Ovary (tissue), 7 donors: ENCODE measurements at regions not wholly inside any gene's neighbourhood (a gene's known extent, or its start where the extent isn't known, plus 50 kb on each side); places are given as distances from the start of the nearest gene placed in this dataset.

Experiments
- DNase-seq, 5 donors: peaks; one replicate each; pipeline ENCODE4 v3.0.0-alpha.2; 2019 to 2020
- H3K27ac ChIP-seq, 2 donors: fragments of 200-600 bp; one replicate each; pipeline versions ENCODE4 v1.5.1 to v1.8.0; 2019 to 2022
- H3K27me3 ChIP-seq: fragments of 200-600 bp; one replicate; pipeline ENCODE4 v1.8.0; 2022
- H3K36me3 ChIP-seq: fragments of 200-600 bp; sonication (generic); one replicate; pipeline ENCODE4 v1.5.1; 2019
- H3K4me1 ChIP-seq: one replicate; pipeline ENCODE4 v1.8.1; 2013; ENCODE audit warnings: mild to moderate bottlenecking, moderate library complexity; ENCODE audit not compliant: insufficient read depth
- H3K4me3 ChIP-seq: fragments of 200-600 bp; sonication (generic); one replicate; pipeline ENCODE4 v1.5.1; 2017
- H3K9me3 ChIP-seq, 2 donors: fragments of 200-600 bp in 1 of 2; sonication (generic) in 1 of 2; one replicate each; pipeline versions ENCODE4 v1.5.1 to v1.8.1; 2013 to 2019; ENCODE audit warnings: mild to moderate bottlenecking in 1 of 2, moderate library complexity in 1 of 2
- CTCF ChIP-seq, 3 donors: fragments of 450-650 bp in 2 of 3; fragments of 200-600 bp in 1 of 3; IDR thresholded peaks; one replicate each; pipeline versions ENCODE4 v1.5.1 to v1.8.0; 2016 to 2022; ENCODE audit warnings: antibody characterized with exemption in 3 of 3, mild to moderate bottlenecking in 1 of 3
- EP300 ChIP-seq: sonication (generic); formaldehyde crosslinking; IDR thresholded peaks from one replicate; pipeline ENCODE4 v1.6.1; 2017; ENCODE audit warnings: antibody characterized with exemption
- POLR2A ChIP-seq: fragments of 450-650 bp; IDR thresholded peaks from one replicate; pipeline ENCODE4 v1.6.1; 2017; ENCODE audit warnings: antibody characterized with exemption, mild to moderate bottlenecking, moderate library complexity
- WGBS, 3 donors: extraction: QIAGEN DNeasy Blood & Tissue Kit in 1 of 3; methylation state at CpG; one replicate each; pipeline versions ENCODE4 v1.1.5 to v1.1.7; 2013 to 2017; 5-methylcytosine and 5-hydroxymethylcytosine counted together
- intact Hi-C, 4 donors: fragments of 100-400 bp; cut with DNase I; formaldehyde crosslinking; loops; one replicate each; pipeline versions ENCODE4 v1.11.0 to v1.15.1; 2022 to 2023
- donor health status: DM: no; HTN: no; CAD: no; lungs with moderate emphysema.
- donor health status: DM: no; HTN: no; CAD: no.
- donor health status: Bipolar disorder and iron deficiency.
- donor health status: DM: no; HTN: no; CAD: no.
- donor health status: DM: yes; HTN: yes; CAD: no.

GRCh38 chr12:124194264-124194892, 100.5 kb upstream of the RFLNA start:
- H3K4me3 ChIP-seq: no peak overlapping the region
- TF ChIP-seq POLR2A (no peak), CTCF (IDR thresholded peaks at IDR 0.05) (no peak), EP300 (no peak)
- no peaks in the 10 kb centered on the region for H3K4me1 ChIP-seq
- intact Hi-C loops: no loop called here
- no peaks in the 10 kb centered on the region for H3K27me3 ChIP-seq
- no peak overlapping the region for H3K27ac ChIP-seq
- H3K9me3 ChIP-seq: no peaks in the 10 kb centered on the region
- WGBS, 3 donors: 86 to 89% (median 87%) methylated on average over 15 of the region's 15 CpGs
- DNase-seq: no peak
- no peaks in the 10 kb centered on the region for H3K36me3 ChIP-seq

- no peaks in the 10 kb centered on the region for H3K9me3 ChIP-seq
- TF ChIP-seq EP300: no peak
- TF ChIP-seq CTCF (IDR thresholded peaks at IDR 0.05): no peak
- no peak for TF ChIP-seq POLR2A
- DNase-seq: no peak
- no peaks in the 10 kb centered on the region for H3K4me1 ChIP-seq
- WGBS, 3 donors: 90 to 94% (median 91%) methylated on average over 18 of the region's 18 CpGs
- H3K27ac ChIP-seq: no peak overlapping the region
- intact Hi-C loops: no loop called here
- H3K27me3 ChIP-seq: no peaks in the 10 kb centered on the region
- no peak overlapping the region for H3K4me3 ChIP-seq
- no peaks in the 10 kb centered on the region for H3K36me3 ChIP-seq
Observed at GRCh38 chr12:124194893-124195566, 99.9 kb upstream of the RFLNA start.

- H3K4me3 ChIP-seq: no peak overlapping the region
- H3K9me3 ChIP-seq: no peaks in the 10 kb centered on the region
- H3K27me3 ChIP-seq: no peaks in the 10 kb centered on the region
- intact Hi-C loops: no loop called here
- TF ChIP-seq EP300: no peak
- TF ChIP-seq POLR2A: no peak
- no peak for TF ChIP-seq CTCF (IDR thresholded peaks at IDR 0.05)
- no peaks in the 10 kb centered on the region for H3K36me3 ChIP-seq
- no peak for DNase-seq
- no peaks in the 10 kb centered on the region for H3K4me1 ChIP-seq
- WGBS, 3 donors: 55 to 72% (median 58%) methylated on average over 6 of the region's 6 CpGs
- H3K27ac ChIP-seq: no peak overlapping the region
Observed at GRCh38 chr12:124195567-124195942, 99.3 kb upstream of the RFLNA start.

- no peak for TF ChIP-seq EP300
- no peak for TF ChIP-seq CTCF (IDR thresholded peaks at IDR 0.05)
- no peak for TF ChIP-seq POLR2A
- no peak for DNase-seq
Observed at GRCh38 chr12:124196236-124196635, 98.7 kb upstream of the RFLNA start.

More at GRCh38 chr12:124196236-124196635, 98.7 kb upstream of the RFLNA start:
- Histone ChIP-seq H3K36me3 (no peaks in the 10 kb centered on the region), H3K4me3 (no peak overlapping the region), H3K9me3 (no peaks in the 10 kb centered on the region), H3K27ac (no peak overlapping the region), H3K27me3 (no peaks in the 10 kb centered on the region), H3K4me1 (no peaks in the 10 kb centered on the region)
- 93 to 96% (median 95%) methylated on average over 7 of the region's 7 CpGs for WGBS, 3 donors
- intact Hi-C loops: no loop called here
